GM12878 (cell line): ENCODE measurements at regions not wholly inside any gene's neighbourhood (a gene's known extent, or its start where the extent isn't known, plus 50 kb on each side); places are given as distances from the start of the nearest gene placed in this dataset.

Experiments used
- RAD21 ChIP-seq: IDR thresholded peaks from 2 replicates; pipeline ENCODE4 v1.6.1; 2011; ENCODE audit warnings: mild to moderate bottlenecking, low read depth, low read length, moderate library complexity; ENCODE audit not compliant: insufficient read depth
- TCF3 ChIP-seq: IDR thresholded peaks from 2 replicates; pipeline ENCODE4 v1.6.1; 2012; ENCODE audit warnings: low read depth, mild to moderate bottlenecking, low read length, borderline replicate concordance; ENCODE audit not compliant: insufficient read depth
- ZNF24 ChIP-seq: fragments of 450-650 bp; IDR thresholded peaks from 2 replicates; pipeline ENCODE4 v1.6.1; 2017; ENCODE audit warnings: antibody characterized with exemption, mild to moderate bottlenecking
- TF ChIP-seq, protein P1 (sequence below), 3 experiments: IDR thresholded peaks in 2 of 3; conservative IDR thresholded peaks in 1 of 3; 2 replicates each; pipeline ENCODE4 v1.5.1; 2011; ENCODE audit warnings: low read depth in 3 of 3, low read length in 3 of 3, mild to moderate bottlenecking in 3 of 3, control low read depth in 2 of 3, moderate library complexity in 2 of 3, inconsistent platforms in 1 of 3, mixed read lengths in 1 of 3; ENCODE audit not compliant: control insufficient read depth in 2 of 3, insufficient read depth in 1 of 3; ENCODE audit errors: extremely low read depth in 1 of 3

- no peak for TF ChIP-seq ZNF24
- no peak for TF ChIP-seq RAD21
- TF ChIP-seq, protein P1, sequence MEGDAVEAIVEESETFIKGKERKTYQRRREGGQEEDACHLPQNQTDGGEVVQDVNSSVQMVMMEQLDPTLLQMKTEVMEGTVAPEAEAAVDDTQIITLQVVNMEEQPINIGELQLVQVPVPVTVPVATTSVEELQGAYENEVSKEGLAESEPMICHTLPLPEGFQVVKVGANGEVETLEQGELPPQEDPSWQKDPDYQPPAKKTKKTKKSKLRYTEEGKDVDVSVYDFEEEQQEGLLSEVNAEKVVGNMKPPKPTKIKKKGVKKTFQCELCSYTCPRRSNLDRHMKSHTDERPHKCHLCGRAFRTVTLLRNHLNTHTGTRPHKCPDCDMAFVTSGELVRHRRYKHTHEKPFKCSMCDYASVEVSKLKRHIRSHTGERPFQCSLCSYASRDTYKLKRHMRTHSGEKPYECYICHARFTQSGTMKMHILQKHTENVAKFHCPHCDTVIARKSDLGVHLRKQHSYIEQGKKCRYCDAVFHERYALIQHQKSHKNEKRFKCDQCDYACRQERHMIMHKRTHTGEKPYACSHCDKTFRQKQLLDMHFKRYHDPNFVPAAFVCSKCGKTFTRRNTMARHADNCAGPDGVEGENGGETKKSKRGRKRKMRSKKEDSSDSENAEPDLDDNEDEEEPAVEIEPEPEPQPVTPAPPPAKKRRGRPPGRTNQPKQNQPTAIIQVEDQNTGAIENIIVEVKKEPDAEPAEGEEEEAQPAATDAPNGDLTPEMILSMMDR (IDR thresholded peaks at IDR 0.05 in 2 of 3, conservative IDR thresholded peaks at IDR 0.05 in 1 of 3; ENCODE audit: control insufficient read depth in 2 of 3, extremely low read depth in 1 of 3, insufficient read depth in 1 of 3, low read depth in 3 of 3, low read length in 3 of 3), result no peak
- TF ChIP-seq TCF3, result no peak
Observed at GRCh38 chr2:173580351-173580750, 225.7 kb downstream of the CDCA7 start.
